ENCODE measurements at regions not wholly inside any gene's neighbourhood (a gene's known extent, or its start where the extent isn't known, plus 50 kb on each side); places are given as distances from the start of the nearest gene placed in this dataset.
"Not testable (repeated sequence)": the region's sequence is repeated elsewhere in the genome, so short reads cannot be mapped to it uniquely, and the experiment has no call there.

GRCh38 chr17:37828651-37829124 is 83.8 kb upstream of the HNF1B start:
- no peak for DNase-seq

DNA sequence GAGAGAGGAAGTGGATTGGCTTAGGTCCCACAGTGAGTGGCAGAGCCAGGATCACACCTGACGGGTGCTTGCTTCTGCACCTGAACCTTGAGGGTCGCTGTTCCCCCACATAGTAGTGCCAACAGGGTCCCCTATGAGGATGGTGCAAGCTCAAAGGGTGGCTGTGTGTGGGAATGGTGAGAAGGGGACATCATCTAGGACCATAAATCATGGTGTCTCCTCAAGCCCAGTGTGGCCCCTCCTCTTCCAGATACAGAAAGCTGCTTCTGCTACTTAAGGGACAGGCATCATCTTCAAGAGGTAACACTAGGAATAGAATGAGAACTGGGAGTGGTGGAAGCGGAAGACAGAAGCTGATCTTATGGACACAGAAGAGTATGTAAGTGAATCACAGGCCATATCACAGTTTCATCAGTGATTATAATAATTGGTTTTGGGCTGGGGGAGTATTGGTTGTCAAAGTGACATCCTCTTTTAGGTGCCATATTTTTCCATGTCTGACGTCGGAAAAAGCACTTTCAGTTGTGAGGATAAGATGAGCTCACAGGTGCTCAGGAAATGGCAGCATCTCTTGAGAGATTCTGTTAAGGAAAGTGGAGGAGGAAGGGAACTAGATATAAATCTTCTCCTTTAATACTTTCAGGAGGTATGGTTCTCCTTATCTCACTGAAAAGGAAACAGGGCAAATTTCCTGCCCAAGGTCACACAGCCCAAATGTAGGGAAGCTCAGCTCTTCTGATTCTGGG is 83.2 kb upstream of the HNF1B start:
- DNase-seq: no peak

GRCh38 chr17:37826497-37827430 is 81.9 kb upstream of the HNF1B start:
- DNase-seq: no peak

DNA sequence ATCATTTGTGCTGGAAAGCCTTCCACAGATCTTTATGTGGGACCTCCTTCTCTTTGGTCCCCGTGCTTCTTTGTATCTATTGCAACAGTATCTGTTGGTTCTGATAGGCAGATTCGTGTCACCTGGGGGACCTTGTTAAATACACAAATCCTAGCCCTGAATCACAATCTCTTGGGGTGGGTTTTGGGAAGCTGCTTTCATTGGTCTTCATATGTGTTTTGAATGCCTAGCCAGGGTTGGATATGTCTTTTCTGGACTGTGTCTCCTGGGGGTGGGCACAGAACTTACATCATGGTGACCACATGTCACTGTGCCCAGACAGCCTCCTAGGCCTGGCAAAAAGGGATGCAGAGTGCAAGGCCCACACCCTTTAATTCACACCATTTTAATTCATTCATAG is 81.0 kb upstream of the HNF1B start:
- no peak for DNase-seq

DNA sequence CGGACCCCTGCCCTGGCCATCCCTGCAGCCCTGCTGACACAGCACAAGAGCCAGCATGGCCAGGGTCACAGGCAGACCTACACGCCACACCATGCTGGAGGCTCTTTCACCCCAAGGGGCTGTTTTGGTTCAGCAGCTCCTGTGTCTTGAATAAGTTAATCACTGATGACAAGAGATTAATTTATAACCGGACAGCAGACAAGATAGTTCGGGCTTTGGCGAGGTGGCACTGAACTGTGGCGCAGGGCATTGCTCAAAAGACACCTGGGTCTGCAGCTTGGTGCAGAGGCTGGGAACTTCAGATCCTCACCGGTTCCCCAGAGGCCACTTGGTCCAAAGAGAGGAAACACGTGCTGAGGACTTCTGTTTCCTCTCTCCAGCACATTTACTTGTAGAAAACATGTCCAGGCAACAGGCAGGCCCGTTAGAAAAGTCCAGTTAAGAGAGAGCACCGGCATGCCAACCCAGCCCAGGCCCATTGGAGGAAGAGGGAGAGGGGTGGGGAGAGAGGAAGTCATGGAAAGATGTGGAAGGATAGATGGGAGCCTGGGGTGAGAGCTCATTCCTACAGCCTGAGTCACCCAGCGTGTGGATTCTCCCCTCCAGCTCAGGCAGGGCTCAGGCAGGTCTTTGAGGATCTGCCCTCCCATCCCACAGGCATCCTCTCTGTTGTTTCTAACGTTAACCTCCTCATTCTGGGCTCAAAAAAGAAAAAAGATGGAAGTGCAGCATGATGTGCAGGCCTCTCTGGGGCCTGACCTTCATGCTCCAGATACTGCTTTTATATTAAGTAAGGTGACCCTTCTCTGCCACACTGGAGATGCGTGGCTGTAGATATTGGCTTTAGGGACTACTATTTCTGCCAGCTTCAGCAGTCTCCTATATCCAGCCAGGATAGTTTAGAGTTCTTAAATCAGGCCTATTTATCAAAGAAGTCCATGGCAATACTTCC is 80.0 kb upstream of the HNF1B start:
- DNase-seq: no peak

GRCh38 chr17:37823996-37824395 is 79.1 kb upstream of the HNF1B start:
- DNase-seq: no peak

GRCh38 chr17:37820995-37821713 is 76.3 kb upstream of the HNF1B start:
- no peak for DNase-seq

DNA sequence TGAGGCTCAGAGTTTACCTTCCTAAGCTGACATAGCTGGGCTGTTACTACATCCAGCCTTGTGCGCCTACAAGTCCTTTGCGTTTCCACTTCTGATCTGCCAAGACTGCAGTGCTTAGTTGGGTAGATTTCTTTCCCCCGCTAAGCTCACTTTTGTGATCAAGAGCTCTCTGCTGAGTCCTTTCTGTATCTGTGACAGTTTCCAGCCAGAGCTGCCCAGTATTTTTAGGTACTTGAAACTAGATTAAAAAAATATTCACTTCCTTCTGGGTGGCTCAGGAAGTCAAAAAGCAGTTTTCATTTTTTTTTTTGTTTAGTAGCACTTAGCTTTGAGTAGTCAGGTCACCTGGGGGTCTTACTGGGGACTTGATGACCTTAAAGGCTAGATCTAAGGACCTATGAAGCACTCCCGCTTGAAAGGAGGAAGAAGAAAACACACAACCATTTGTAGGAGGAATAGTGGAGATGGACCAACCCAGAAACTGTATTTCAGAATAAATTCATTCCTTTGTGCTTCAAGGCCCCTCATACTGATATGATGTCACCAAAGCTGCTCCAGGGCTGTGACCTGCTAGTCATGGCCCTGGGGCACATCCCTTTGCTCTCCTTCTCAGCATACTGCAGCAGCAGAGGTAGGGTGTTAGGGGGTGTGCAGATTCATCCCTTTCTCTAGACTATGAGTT is 75.6 kb upstream of the HNF1B start:
- no peak for DNase-seq

GRCh38 chr17:37818689-37819088 is 73.8 kb upstream of the HNF1B start:
- DNase-seq: no peak

GRCh38 chr17:37816950-37817349 is 72.1 kb upstream of the HNF1B start:
- DNase-seq: no peak

GRCh38 chr17:37815536-37815935 is 70.7 kb upstream of the HNF1B start:
- DNase-seq: no peak

GRCh38 chr17:37813751-37814150 is 68.9 kb upstream of the HNF1B start:
- DNase-seq: no peak

GRCh38 chr17:37808846-37809245 is 64.0 kb upstream of the HNF1B start:
- DNase-seq: not testable (repeated sequence)

DNA sequence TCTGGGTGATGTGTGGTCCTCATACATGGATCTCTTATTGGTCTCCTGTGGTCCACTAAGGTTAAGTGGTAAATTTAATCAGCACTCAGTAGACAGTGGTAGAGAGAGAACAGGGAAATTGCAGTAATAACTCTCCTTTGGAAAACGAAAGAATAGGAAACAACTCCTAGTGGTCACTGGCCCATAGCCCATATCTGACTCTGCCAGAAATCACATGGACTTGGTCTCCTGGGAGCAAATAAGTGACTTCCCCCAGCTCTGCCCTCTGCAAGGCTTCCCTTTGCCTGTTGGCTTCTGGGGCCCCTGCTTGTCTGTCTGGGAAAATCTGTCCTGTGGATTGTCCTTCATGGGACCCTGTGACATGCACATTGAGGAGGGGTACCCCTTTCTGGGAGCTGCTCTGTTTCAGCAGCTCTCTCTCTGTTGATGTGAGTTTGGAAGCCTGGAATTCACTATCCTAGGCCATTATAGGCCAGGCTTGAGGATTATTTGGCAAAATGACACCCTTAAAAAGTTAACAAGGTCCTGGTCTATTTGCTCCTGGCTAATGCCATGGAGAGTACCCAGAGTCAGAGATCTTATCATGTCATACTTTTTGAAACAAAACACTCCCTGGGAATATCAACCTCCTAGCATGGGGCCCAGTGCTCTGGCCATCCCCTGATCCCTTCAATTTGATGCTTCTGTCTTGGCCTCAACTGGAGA is 58.0 kb upstream of the HNF1B start:
- DNase-seq: no peak

DNA sequence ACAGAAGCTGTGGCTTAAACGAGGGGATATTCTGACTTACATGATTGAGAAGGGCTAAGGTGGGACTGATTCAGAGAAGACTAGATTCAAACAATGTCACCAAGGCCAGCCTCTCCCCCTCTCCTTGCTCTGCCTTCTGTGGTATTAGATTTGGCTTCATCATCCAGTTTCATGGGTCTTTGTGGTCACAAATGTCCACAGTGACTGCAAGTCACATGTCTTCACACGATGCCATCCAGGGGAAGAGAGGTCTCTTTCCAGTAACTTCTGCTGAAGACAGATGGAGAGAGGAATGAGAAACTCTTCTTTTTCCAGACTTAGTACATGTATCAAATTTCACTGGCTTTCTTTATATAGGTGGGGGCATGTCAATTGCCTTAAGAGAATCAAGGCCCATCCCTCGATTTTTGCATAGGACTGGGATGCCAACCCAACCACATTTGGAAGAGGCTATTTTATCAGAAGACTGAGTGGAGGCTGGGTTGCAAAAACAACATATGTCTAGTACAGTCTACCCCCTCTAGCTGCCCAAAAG is 57.3 kb upstream of the HNF1B start:
- no peak for DNase-seq

DNA sequence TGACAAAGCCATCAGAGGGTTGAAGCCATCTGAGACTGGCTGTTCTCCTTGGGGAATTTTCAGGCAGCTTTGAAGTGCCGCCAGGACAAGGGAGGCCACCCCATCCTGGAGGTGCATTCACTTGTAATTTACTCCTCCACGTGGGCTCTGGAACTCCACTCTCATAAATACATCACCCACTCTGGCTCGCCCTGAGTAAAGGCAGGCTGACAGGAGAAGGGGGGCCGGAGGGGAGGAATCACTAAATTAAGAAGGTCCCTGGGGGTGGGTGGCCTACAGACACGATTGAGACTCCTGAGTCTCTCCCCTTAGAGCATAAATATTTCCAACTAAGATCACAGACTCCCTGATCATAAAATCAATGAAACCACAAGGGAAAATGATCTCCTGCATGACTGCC is 56.3 kb upstream of the HNF1B start:
- DNase-seq: no peak

- DNase-seq: no peak
These were observed 52.3 kb upstream of the HNF1B start for GRCh38 chr17:37797206-37797605.

- no peak for DNase-seq
These were observed 51.2 kb upstream of the HNF1B start for GRCh38 chr17:37796076-37796475.
